RWPE2 (cell line): ENCODE measurements at regions not wholly inside any gene's neighbourhood (a gene's known extent, or its start where the extent isn't known, plus 50 kb on each side); places are given as distances from the start of the nearest gene placed in this dataset.

ENCODE experiments used
- ATAC-seq: fragments of 200-7000 bp; cut with Tn5 transposase; 3 replicates; pipeline ENCODE4 v1.9.1; 2021; ENCODE audit warnings: low read depth
- DNase-seq: peaks from one replicate; pipeline ENCODE4 v3.0.0-alpha.2; 2020; ENCODE audit warnings: low spot score
- H3K27ac ChIP-seq: fragments of 450-650 bp; 2 replicates; pipeline ENCODE4 v1.5.1; 2017; ENCODE audit warnings: mild to moderate bottlenecking; ENCODE audit not compliant: poor library complexity, severe bottlenecking
- H3K27me3 ChIP-seq: fragments of 250-450 bp; sonication (Bioruptor Pico); 2 replicates; pipeline ENCODE4 v1.5.1; 2021; ENCODE audit warnings: mild to moderate bottlenecking, moderate library complexity; ENCODE audit not compliant: insufficient read depth, poor library complexity, severe bottlenecking
- H3K36me3 ChIP-seq: fragments of 250-450 bp; sonication (Bioruptor Pico); 2 replicates; pipeline ENCODE4 v1.5.1; 2020; ENCODE audit warnings: low read depth, mild to moderate bottlenecking, moderate library complexity
- H3K4me1 ChIP-seq: fragments of 250-450 bp; sonication (Bioruptor Pico); 2 replicates; pipeline ENCODE4 v1.5.1; 2021; ENCODE audit warnings: mild to moderate bottlenecking, moderate library complexity; ENCODE audit not compliant: insufficient read depth, poor library complexity, severe bottlenecking
- H3K4me3 ChIP-seq: fragments of 250-450 bp; sonication (Bioruptor Pico); 2 replicates; pipeline ENCODE4 v1.5.1; 2021; ENCODE audit warnings: mild to moderate bottlenecking, moderate library complexity; ENCODE audit not compliant: severe bottlenecking
- H3K9me3 ChIP-seq: fragments of 250-450 bp; sonication (Bioruptor Pico); 2 replicates; pipeline ENCODE4 v1.5.1; 2021; ENCODE audit warnings: mild to moderate bottlenecking, moderate library complexity; ENCODE audit not compliant: severe bottlenecking
- TF ChIP-seq, protein P1 (sequence below): fragments of 450-650 bp; IDR thresholded peaks from one replicate; pipeline ENCODE4 v1.5.1; 2017; ENCODE audit warnings: mild to moderate bottlenecking, moderate library complexity; ENCODE audit not compliant: poor library complexity, severe bottlenecking

DNA sequence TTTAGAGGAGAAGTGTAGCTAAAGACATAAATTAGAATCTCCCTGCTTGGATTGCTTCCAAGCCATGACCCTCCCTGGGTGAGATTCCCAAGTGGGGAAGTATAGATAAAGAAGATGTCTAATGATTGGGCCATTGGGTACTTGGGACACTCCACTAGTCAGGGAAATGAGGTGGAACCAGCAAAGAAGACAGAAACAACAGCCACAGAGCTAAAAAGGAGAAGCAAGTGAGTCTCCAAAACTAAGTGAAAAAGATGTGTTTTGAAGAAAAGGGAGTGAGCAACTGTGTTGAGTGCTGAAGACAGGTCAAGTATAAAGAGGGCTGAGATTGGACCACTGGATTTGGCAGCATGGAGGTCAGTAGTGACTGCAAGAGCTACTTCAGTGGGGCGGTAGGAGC lies 61.2 kb upstream of the FOXN2 start:
- Histone ChIP-seq H3K4me1 (peaks cover 9% of the 10 kb centered on the region), H3K4me3 (no peak overlapping the region), H3K36me3 (no peaks in the 10 kb centered on the region), H3K27me3 (no peaks in the 10 kb centered on the region), H3K27ac (no peak overlapping the region), H3K9me3 (no peaks in the 10 kb centered on the region)
- DNase-seq (no peak), ATAC-seq (no peak)
- TF ChIP-seq, protein P1, sequence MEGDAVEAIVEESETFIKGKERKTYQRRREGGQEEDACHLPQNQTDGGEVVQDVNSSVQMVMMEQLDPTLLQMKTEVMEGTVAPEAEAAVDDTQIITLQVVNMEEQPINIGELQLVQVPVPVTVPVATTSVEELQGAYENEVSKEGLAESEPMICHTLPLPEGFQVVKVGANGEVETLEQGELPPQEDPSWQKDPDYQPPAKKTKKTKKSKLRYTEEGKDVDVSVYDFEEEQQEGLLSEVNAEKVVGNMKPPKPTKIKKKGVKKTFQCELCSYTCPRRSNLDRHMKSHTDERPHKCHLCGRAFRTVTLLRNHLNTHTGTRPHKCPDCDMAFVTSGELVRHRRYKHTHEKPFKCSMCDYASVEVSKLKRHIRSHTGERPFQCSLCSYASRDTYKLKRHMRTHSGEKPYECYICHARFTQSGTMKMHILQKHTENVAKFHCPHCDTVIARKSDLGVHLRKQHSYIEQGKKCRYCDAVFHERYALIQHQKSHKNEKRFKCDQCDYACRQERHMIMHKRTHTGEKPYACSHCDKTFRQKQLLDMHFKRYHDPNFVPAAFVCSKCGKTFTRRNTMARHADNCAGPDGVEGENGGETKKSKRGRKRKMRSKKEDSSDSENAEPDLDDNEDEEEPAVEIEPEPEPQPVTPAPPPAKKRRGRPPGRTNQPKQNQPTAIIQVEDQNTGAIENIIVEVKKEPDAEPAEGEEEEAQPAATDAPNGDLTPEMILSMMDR, result no peak

DNA sequence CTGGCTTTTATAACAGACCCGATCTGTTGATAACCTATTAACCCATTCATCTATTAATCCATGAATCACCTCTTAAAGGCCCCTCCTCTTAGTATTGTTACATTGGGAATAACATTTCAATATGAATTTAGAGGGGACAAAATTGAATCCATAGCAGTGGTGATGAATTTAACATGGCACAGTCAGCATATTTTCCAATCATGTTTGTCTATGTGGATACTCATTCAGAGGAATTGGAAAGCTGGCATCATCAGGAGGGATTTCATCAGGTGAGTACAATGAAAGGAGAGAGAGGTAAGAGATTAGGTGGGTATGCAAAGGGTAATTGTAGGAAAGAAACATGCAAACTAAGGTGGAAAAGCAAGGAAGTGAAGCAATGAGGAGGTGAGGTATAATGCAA lies 59.6 kb upstream of the FOXN2 start:
- no peak for DNase-seq
- Histone ChIP-seq H3K9me3 (no peaks in the 10 kb centered on the region), H3K4me3 (no peak overlapping the region), H3K36me3 (no peaks in the 10 kb centered on the region), H3K27ac (no peak overlapping the region), H3K27me3 (no peaks in the 10 kb centered on the region), H3K4me1 (no peaks in the 10 kb centered on the region)
- ATAC-seq, result no peak
- TF ChIP-seq, protein P1, result no peak

DNA sequence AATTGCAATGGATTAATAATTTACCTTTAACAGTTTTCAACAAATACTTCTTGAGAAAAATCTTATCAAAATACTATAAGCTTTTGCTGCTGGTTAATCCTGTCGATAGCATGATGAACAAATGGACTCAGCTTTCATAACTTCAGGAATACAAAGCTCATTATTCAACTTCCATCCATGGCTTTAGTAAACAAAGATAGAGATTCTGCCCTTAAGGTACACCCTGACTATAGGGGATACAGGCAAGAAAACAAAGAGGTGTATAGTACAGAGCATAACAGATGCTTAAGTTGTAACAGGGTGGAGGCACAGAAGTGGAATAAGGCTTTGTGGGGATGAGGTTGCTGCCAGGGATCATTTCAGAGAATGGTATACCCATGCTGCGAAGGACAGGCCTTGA lies 57.0 kb upstream of the FOXN2 start:
- no peaks in the 10 kb centered on the region for H3K36me3 ChIP-seq
- H3K9me3 ChIP-seq, result no peaks in the 10 kb centered on the region
- no peak for ATAC-seq
- no peaks in the 10 kb centered on the region for H3K27me3 ChIP-seq
- no peak for DNase-seq
- H3K4me3 ChIP-seq, result no peak overlapping the region
- H3K27ac ChIP-seq, result no peak overlapping the region
- H3K4me1 ChIP-seq, result no peaks in the 10 kb centered on the region
- TF ChIP-seq, protein P1, result no peak

DNA sequence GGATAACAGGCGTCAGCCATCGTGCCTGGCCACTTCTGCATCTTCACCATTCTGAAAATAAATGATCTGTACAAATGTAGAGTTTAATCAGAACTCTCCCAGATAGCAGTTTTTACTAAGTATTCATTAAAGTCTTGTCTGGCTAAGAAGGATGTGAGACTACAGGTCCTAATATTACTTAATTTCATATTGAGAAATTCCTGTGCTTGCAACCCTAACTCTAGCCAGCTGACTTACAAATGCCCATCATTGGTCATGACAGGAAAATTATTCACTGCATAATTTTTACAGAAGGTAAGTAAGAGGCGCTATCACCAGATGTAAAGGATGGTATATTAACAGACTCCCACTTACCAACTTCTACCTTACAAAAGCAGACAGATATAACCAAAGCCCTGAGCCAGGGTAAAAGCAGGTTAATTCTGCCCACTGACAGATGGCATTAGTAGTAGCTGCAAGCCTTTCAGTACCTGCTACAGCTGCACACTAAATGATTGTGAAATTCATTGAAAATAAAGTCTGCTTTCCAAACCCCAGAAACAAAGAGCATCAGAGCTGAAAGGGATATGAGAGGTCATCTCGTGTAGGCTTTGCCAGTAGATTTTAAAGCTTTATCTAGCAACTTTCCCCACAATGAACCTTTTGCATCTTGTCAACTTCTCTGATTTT lies 55.9 kb upstream of the FOXN2 start:
- TF ChIP-seq, protein P1, result no peak
- Histone ChIP-seq H3K4me1 (no peaks in the 10 kb centered on the region), H3K9me3 (no peaks in the 10 kb centered on the region), H3K27ac (no peak overlapping the region), H3K4me3 (no peak overlapping the region), H3K27me3 (no peaks in the 10 kb centered on the region), H3K36me3 (no peaks in the 10 kb centered on the region)
- ATAC-seq (no peak), DNase-seq (no peak)

DNA sequence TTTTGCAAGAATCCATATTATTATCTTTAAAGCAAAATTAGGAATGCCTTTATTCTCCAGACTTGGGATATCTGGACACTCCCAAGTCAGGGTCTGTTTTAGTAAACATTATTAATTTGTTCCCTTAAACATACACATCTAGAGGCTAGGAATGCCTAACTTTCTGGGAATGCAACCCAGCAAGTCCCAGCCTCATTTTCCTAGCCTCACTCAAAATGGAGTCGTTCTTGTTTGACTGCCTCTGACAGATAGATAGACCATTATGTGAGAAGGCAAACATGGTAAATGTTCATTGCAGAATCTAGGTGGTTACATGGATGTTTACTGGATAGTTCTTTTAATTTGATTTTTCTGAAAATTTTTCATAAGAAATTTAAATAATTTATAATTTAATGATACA lies 54.7 kb upstream of the FOXN2 start:
- no peak for ATAC-seq
- Histone ChIP-seq H3K27me3 (no peaks in the 10 kb centered on the region), H3K9me3 (no peaks in the 10 kb centered on the region), H3K4me3 (no peak overlapping the region), H3K27ac (no peak overlapping the region), H3K36me3 (no peaks in the 10 kb centered on the region), H3K4me1 (no peaks in the 10 kb centered on the region)
- TF ChIP-seq, protein P1, result no peak
- no peak for DNase-seq
